Motor neuron (in vitro differentiated cells): ENCODE measurements at regions not wholly inside any gene's neighbourhood (a gene's known extent, or its start where the extent isn't known, plus 50 kb on each side); places are given as distances from the start of the nearest gene placed in this dataset.
A peak's percentile ranks its signal among the peaks of the same experiment; 100 is the strongest.

Experiments used
- ATAC-seq, 8 experiments: fragments of 200-7000 bp; cut with Tn5 transposase; replicated peaks in 6 of 8; 2 replicates each; pipeline ENCODE4 v1.8.0; 2021; ENCODE audit warnings: mild to moderate bottlenecking in 8 of 8, moderate library complexity in 8 of 8
- H3K27ac ChIP-seq, 2 donors: fragments of 250-450 bp; sonication (Bioruptor Pico); 2 replicates each; pipeline ENCODE4 v1.9.0; 2021; ENCODE audit warnings: antibody characterized with exemption in 2 of 2, mild to moderate bottlenecking in 2 of 2, moderate library complexity in 1 of 2
- H3K4me1 ChIP-seq, 2 donors: fragments of 250-450 bp; sonication (Bioruptor Pico); replicated peaks in 1 of 2; 2 replicates each; pipeline ENCODE4 v1.6.1; 2021; ENCODE audit warnings: antibody characterized with exemption in 2 of 2, mild to moderate bottlenecking in 2 of 2, moderate library complexity in 1 of 2
- H3K4me3 ChIP-seq, 5 donors: fragments of 250-450 bp; sonication (Bioruptor Pico); 2 replicates each; pipeline ENCODE4 v1.9.0; 2021; ENCODE audit warnings: antibody characterized with exemption in 5 of 5, mild to moderate bottlenecking in 5 of 5, moderate library complexity in 4 of 5
- WGBS, 10 experiments: fragments of 450-650 bp; shearing (Covaris generic); methylation state at CpG; one replicate each; pipeline ENCODE4 v1.0.0; 2022; 5-methylcytosine and 5-hydroxymethylcytosine counted together
- in situ Hi-C, 9 experiments: fragments of 400-800 bp; cut with MboI; loops; one replicate each; pipeline ENCODE4 v1.15.0; 2021; ENCODE audit warnings: low sequenced_read_pairs in 9 of 9, low pct_unique_long_range_greater_than_20kb in 2 of 9; ENCODE audit not compliant: unreplicated experiment in 9 of 9

DNA sequence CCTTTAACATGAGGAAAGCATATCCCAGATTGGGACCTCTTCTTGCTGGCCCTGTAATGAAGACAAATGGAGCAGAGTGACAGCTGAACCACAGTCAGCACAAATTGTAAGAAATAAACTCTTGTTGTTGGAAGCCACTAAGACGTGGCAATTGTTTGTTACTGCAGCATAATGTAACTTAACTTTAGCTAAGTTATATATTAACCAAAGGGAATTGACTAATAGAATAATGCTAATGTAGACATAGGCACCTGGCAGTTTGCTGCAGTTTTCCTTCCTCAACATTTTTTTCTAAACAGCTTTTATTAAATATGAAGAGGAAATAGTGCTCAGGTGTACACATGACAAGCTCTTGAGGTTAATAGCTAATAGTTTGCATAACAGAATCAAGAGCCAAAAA lies 300.7 kb upstream of the SLC30A5 start:
- Histone ChIP-seq H3K4me3 (no peak overlapping the region), H3K4me1 (peaks cover 3 to 9% of the 10 kb centered on the region in 2 donors), H3K27ac (no peak overlapping the region)
- ATAC-seq: no peak
- in situ Hi-C loops: no loop called here
- WGBS, 10 experiments: 33 to 83% (median 50%) methylated on average over 1 of the region's 1 CpG; no CpG with 5 or more reads in 5 of the 10 experiments

DNA sequence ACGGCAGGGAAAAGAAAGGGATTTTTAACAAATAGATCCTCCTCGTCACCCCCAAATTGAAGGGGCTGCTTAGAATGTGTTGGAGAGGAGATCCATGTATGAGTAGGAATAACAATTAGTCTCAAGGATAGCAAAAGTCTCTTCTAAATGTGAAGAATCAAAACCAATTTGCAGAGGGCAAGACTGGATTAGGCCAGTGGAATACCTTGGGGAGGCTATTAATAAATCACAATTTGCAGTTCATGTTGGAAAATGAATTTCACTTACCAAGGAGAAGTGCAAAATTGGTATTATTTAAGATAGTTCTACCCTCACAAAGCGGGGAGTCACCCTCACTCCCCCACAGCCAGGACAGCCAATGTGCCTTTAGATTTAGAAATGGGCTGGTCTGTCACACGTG lies 299.8 kb upstream of the SLC30A5 start:
- no peak overlapping the region for H3K4me3 ChIP-seq
- H3K4me1 ChIP-seq: peaks cover 3 to 9% of the 10 kb centered on the region in 2 donors
- no peak overlapping the region for H3K27ac ChIP-seq
- peak in 4 of 8 experiments; percentile 20 to 69 (median 47) for ATAC-seq
- 22 to 71% (median 48%) methylated on average over 1 to 4 of the region's 4 CpGs for WGBS, 10 experiments
- in situ Hi-C loops: no loop called here

DNA sequence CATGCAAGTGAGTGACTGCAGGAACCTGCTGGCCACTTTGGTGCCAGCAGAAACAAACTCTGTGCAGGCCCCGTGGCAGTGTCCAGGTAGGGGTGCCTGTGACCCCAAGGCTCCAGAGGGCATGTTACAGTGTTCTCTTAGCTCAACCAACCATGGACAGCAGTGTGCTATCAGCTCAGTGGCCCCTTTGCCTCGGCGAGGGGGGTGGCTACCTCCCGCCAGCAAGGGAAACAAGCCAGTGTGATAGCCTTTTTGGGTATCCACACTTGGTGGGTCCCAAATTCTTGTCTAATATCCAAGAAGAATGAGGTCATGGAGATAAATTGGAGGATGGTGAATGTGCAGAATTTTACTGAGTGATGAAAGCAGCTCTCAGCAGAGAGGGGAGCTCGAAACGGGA lies 298.6 kb upstream of the SLC30A5 start:
- Histone ChIP-seq H3K4me1 (peaks cover 3 to 9% of the 10 kb centered on the region in 2 donors), H3K27ac (no peak overlapping the region), H3K4me3 (no peak overlapping the region)
- 50 to 100% (median 73%) methylated on average over 1 to 5 of the region's 6 CpGs; no CpG with 5 or more reads in 5 of the 10 experiments for WGBS, 10 experiments
- in situ Hi-C loops: no loop called here
- no peak for ATAC-seq

DNA sequence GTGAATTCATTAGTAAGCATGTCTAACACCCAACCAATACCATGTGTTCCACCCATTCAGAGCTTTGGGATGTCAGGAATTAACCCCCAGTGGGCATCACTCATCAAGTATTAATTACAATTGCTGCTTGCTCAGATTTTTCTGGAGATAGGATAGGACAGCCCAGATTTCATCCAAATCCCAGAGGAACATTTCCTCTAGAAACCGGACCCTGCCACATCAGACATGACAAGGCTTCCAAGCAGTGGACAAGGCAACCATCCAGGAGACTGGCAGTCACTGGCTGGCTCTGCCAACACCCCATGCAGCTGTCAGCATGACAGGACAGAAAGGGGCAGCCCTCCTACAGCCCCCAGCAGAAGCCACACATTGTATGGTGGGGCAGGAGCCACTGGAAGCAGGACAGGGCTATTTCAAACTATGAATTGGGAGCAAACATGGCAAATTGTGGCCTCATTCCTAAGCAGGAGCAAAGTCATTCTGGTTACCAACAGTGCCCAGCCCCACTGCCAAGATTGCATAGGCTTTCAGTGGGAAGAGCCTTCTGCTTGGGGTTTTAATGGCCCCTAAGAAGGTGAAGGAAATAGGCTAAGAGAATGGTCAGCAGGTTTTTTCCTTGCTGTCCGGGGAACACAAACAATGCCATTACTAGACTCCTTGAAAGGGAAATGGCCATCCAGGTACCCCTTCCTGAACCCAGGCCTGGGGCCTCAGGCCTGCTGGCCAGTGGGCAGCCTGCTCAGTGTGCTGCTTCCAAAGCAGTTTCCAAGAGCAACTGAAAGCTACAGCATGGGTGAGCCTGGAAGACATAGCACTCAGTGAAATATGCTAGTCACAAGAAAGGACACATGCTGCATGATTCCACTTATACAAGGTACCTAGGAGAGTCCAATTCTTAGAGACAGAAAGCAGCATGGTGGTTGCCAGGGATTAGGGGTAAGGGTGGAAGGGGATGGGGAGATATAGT lies 294.7 kb upstream of the SLC30A5 start:
- H3K4me3 ChIP-seq: no peak overlapping the region
- peaks cover 0 to 4% of the 10 kb centered on the region in 2 donors for H3K4me1 ChIP-seq
- ATAC-seq: peak in 1 of 8 experiments; percentile 94
- no peak overlapping the region for H3K27ac ChIP-seq
- WGBS, 10 experiments: 42 to 100% (median 80%) methylated on average over 1 to 2 of the region's 2 CpGs; no CpG with 5 or more reads in 5 of the 10 experiments
- in situ Hi-C loops: no loop called here

DNA sequence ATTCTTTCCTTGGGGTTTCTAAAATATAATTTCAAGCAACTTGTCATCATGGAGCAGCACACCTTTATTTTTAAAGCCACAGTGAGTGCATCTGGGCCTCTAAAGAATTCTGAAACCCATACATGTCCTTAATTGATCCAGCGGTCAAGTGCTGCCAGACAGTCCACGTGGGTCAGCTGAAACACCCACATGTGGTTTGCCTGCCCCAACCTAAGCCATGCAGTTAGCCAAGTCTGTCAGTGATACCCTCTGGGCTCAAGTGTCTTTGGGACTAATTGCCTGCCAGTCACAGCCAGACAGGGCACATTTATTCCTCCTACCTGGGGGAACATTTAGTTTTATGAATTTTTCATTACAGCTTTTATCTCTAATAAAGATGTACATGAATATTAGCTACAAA lies 291.4 kb upstream of the SLC30A5 start:
- WGBS, 10 experiments: 50 to 100% (median 80%) methylated on average over 1 to 2 of the region's 2 CpGs; no CpG with 5 or more reads in 5 of the 10 experiments
- H3K4me1 ChIP-seq: no peaks in the 10 kb centered on the region
- in situ Hi-C loops: no loop called here
- H3K27ac ChIP-seq: no peak overlapping the region
- ATAC-seq: no peak
- no peak overlapping the region for H3K4me3 ChIP-seq

DNA sequence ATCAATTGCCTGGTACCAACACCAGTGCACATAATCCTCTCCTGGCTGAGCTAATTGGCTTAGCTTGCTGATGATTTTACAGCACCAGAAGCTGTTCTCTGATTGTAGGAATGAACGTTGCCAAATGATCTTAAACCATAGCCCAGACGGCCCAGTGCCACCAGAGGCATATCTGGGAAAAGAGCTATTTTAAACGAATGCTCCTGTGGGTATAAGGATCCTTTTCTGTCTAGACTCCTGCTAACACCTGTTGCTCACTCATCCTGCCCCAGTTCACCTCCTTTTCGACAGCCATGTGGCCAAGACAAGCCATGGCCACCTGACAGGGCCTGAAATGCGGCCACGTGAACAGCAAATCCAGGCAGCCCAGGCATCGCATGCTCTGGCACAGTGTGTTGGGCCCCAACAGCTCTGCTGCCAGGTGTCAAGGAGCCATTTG lies 289.9 kb upstream of the SLC30A5 start:
- no peak overlapping the region for H3K4me3 ChIP-seq
- ATAC-seq: no peak
- H3K4me1 ChIP-seq: no peaks in the 10 kb centered on the region
- WGBS, 10 experiments: 16 to 100% (median 54%) methylated on average over 1 to 4 of the region's 7 CpGs; no CpG with 5 or more reads in 4 of the 10 experiments
- H3K27ac ChIP-seq: no peak overlapping the region
- in situ Hi-C loops: no loop called here

DNA sequence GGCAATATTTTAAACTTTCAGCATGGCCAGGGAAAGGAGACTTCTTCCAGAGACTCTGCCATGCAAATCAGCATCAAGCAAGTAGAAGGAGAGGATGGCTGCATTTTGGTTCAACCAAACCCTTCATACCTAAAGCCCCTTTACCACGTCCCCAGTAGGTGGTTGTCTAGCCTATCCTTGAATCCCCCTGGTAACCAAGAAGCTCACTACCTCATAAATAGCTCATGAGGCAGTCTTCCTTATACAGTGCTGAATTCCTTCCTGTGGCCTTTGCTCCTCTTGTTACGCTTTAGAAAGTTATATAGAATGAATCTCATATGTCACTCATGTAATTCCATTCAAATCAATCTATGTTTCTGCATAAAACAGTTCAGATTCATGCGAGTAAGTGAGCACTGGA lies 289.5 kb upstream of the SLC30A5 start:
- in situ Hi-C loops: no loop called here

DNA sequence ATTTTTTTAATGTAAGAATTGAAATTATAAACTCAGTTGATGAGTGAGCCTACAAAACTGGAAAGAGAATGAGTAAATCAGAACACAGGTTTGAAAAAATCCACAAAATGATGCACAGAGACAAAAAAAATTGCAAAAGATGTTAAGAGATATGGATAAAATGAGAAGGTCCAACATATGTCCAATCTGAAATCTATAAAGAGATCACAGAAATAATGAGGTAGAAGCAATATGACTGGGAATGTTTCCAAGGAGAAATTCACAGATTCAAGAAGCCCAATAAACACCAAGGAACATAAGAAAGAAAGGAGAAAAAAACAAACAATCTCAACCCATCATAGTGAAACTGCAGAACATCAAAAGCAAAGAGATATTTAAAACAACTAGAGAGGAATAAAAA lies 288.4 kb upstream of the SLC30A5 start:
- Histone ChIP-seq H3K27ac (no peak overlapping the region), H3K4me1 (no peaks in the 10 kb centered on the region), H3K4me3 (no peak overlapping the region)
- no peak for ATAC-seq
- in situ Hi-C loops: no loop called here

More for the DNA sequence above, 289.5 kb upstream of the SLC30A5 start:
- WGBS, 10 experiments: 36 to 100% (median 78%) methylated on average over 1 to 3 of the region's 3 CpGs; no CpG with 5 or more reads in 2 of the 10 experiments
- H3K4me1 ChIP-seq: no peaks in the 10 kb centered on the region
- H3K4me3 ChIP-seq: no peak overlapping the region
- no peak for ATAC-seq
- no peak overlapping the region for H3K27ac ChIP-seq

DNA sequence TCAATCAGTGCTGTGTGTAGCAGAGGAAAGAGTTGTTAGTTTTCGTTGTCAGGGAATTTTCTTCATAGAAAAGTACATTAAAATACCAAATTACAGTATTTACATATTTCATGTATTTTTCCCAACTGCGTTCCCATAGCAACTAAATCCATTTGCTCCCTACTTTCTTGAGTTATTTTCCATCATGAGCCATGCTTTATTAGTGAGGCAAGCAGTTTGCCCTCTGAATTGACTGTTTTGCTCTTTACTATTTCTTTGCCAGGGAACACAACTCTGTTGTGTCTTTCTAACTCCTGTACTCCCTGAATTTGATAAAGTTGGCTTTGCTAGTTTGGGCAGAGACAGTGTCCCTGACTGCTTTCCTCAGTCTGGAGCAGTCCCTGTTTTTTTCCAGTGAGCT lies 276.2 kb upstream of the SLC30A5 start:
- Histone ChIP-seq H3K4me1 (no peaks in the 10 kb centered on the region), H3K4me3 (no peak overlapping the region), H3K27ac (no peak overlapping the region)
- 25 to 86% (median 70%) methylated on average over 1 to 2 of the region's 2 CpGs for WGBS, 10 experiments
- ATAC-seq: peak in 3 of 8 experiments; percentile 51 to 80 (median 67)
- in situ Hi-C loops: no loop called here

DNA sequence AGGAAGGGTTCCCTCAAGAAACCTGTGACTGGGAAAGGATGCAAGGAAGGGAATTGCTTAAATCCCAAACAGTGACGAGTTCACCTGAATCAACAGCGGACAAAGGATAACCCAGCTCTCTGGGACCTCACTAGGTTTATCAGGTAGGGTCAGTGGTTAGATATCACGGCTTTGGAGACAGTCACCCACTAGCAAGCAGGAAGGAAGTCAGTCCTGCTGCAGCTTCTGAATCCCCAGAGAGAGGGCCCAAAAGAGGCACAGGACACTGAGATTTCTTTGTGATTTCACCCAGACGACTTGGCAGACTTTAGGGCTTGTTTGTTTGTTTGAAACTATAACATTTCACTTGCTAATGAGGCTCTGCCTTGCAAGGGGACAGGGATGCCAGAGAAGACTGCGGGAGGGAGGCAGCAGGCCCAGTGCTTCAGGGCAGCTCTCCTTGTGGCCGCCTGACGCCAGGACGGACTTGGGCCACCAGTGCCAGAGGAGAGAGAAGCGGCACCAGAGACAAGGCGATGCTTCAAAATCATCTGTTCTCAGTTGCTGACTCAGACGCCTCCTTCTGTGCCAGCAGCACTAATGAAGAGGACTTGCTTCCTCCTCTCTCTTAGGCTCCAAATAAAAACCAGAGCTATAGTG lies 275.6 kb upstream of the SLC30A5 start:
- Histone ChIP-seq H3K27ac (no peak overlapping the region), H3K4me3 (no peak overlapping the region), H3K4me1 (no peaks in the 10 kb centered on the region)
- 18 to 100% (median 63%) methylated on average over 1 to 9 of the region's 11 CpGs; no CpG with 5 or more reads in 2 of the 10 experiments for WGBS, 10 experiments
- in situ Hi-C loops: no loop called here
- ATAC-seq: peak; percentile 53 to 94 (median 76)

DNA sequence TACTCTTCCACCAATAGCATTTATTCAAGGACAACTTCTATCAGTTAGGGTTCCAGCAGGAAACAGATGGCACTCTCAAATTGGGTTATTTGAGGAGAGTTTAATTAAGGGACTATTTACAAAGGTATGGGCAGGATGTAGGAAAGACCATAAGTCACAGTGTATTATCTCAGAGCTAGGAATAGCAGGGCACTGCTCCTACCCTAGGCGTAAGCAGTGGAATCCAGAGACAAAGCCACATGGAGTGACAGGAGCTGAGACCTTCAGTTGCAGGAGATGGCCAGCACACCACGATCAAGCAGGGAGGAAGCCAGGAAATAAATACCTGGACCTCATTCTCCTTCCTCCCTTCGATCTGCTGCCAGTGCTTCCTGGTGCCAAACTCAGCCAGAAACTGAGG lies 274.9 kb upstream of the SLC30A5 start:
- H3K4me3 ChIP-seq: no peak overlapping the region
- no peak for ATAC-seq
- in situ Hi-C loops: no loop called here
- WGBS, 10 experiments: 53 to 100% (median 83%) methylated on average over 1 to 3 of the region's 3 CpGs; no CpG with 5 or more reads in 5 of the 10 experiments
- H3K27ac ChIP-seq: no peak overlapping the region
- no peaks in the 10 kb centered on the region for H3K4me1 ChIP-seq

DNA sequence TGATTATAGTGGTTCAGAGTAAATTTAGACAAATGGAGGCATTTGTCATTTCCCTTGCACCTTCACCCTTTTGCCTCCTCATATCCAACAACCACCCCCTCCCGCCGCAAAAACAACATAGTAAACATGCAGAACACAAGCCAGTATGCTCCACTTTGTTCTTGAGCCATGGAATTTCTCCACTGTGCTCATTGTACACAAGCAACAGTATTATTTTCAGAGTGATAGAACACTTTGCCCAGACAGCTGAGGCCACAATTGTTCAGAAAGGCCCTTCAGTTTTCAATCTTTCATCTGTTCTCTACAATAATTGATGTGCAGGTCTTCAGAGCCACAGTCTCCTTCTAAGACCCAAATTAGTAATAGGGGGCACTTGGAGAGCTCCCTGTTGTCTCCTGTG lies 272.8 kb upstream of the SLC30A5 start:
- H3K27ac ChIP-seq: no peak overlapping the region
- no peak for ATAC-seq
- 11 to 100% (median 94%) methylated on average over 2 of the region's 2 CpGs; no CpG with 5 or more reads in 4 of the 10 experiments for WGBS, 10 experiments

DNA sequence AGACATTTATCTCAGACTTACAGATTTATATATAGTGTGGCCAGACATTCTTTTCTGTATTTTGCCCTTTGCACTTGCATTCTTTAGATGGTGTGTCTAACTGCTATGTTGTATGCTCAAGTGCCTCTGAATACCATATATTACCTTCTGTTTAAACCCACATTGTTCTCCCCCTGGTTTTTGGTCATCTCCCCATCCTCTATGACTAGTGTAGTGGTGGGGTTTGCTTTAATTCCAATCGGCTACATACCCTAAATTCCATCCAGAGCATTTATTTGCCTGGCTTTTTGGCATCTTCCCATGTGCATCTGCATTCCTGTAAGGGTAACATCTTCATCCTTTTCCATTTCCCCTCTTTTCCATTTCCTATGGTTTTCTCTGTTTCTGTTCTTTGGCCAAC lies 271.0 kb upstream of the SLC30A5 start:
- in situ Hi-C loops: no loop called here
- 25 to 89% (median 67%) methylated on average over 1 of the region's 1 CpG for WGBS, 10 experiments
- Histone ChIP-seq H3K4me3 (no peak overlapping the region), H3K4me1 (no peaks in the 10 kb centered on the region), H3K27ac (no peak overlapping the region)
- ATAC-seq: no peak

More for the DNA sequence above, 272.8 kb upstream of the SLC30A5 start:
- Histone ChIP-seq H3K4me1 (no peaks in the 10 kb centered on the region), H3K4me3 (no peak overlapping the region)
- in situ Hi-C loops: no loop called here
